Lung (tissue), 11 donors: ENCODE measurements at regions not wholly inside any gene's neighbourhood (a gene's known extent, or its start where the extent isn't known, plus 50 kb on each side); places are given as distances from the start of the nearest gene placed in this dataset.

Experiments used
- ATAC-seq: fragments of 200-7000 bp; cut with Tn5 transposase; one replicate; pipeline ENCODE4 v1.9.1; 2020; ENCODE audit warnings: moderate number of reproducible peaks; ENCODE audit not compliant: insufficient read depth, low FRiP score
- DNase-seq, 3 donors: peaks; one replicate each; pipeline ENCODE4 v3.0.0-alpha.2; 2013 to 2017
- H3K27ac ChIP-seq, 2 donors: one replicate each; pipeline ENCODE4 v1.5.1; 2013; ENCODE audit warnings: mild to moderate bottlenecking in 2 of 2, moderate library complexity in 2 of 2, control low read depth in 1 of 2, inconsistent platforms in 1 of 2, low read depth in 1 of 2, low read length in 1 of 2
- H3K27me3 ChIP-seq, 3 donors: one replicate each; pipeline ENCODE4 v1.5.1; 2013; ENCODE audit warnings: low read length in 2 of 3; ENCODE audit not compliant: control insufficient read depth in 3 of 3, insufficient read depth in 3 of 3
- H3K36me3 ChIP-seq, 4 donors: one replicate each; pipeline ENCODE4 v1.5.1; 2013; ENCODE audit warnings: low read length in 4 of 4, mild to moderate bottlenecking in 1 of 4, moderate library complexity in 1 of 4; ENCODE audit not compliant: control insufficient read depth in 4 of 4, insufficient read depth in 4 of 4
- H3K4me1 ChIP-seq, 5 donors: one replicate each; pipeline ENCODE4 v1.5.1; 2013; ENCODE audit warnings: low read length in 5 of 5, mild to moderate bottlenecking in 2 of 5, moderate library complexity in 1 of 5; ENCODE audit not compliant: control insufficient read depth in 5 of 5, insufficient read depth in 5 of 5
- H3K4me3 ChIP-seq: one replicate; pipeline ENCODE4 v1.5.1; 2013; ENCODE audit warnings: mild to moderate bottlenecking, control low read depth, moderate library complexity
- H3K9ac ChIP-seq, 2 donors: one replicate each; pipeline ENCODE4 v1.5.1; 2013; ENCODE audit warnings: low read length in 2 of 2, control low read depth in 1 of 2; ENCODE audit not compliant: insufficient read depth in 1 of 2
- H3K9me3 ChIP-seq, 4 donors: one replicate each; pipeline ENCODE4 v1.5.1; 2013; ENCODE audit warnings: low read length in 3 of 4, mild to moderate bottlenecking in 1 of 4, moderate library complexity in 1 of 4; ENCODE audit not compliant: control insufficient read depth in 4 of 4, insufficient read depth in 3 of 4
- CTCF ChIP-seq: IDR thresholded peaks from 2 replicates; pipeline ENCODE4 v1.5.1; 2012; ENCODE audit warnings: mild to moderate bottlenecking; ENCODE audit errors: control extremely low read depth, extremely low read depth
- WGBS, 2 donors: extraction: QIAGEN DNeasy Blood & Tissue Kit; methylation state at CpG; one replicate each; pipeline ENCODE4 v1.1.7; 2013; 5-methylcytosine and 5-hydroxymethylcytosine counted together
- donor health status: control.
- donor health status: control.
- donor health status: Bipolar disorder and iron deficiency.
- donor health status: healthy.
- donor health status: DM: yes; HTN: yes; CAD: no.

GRCh38 chr5:29277642-29278041 is 1915.8 kb upstream of the CDH6 start:
- ATAC-seq (no peak), DNase-seq (no peak)
- WGBS, 2 donors, result 68 to 78% methylated on average over 2 of the region's 2 CpGs
- no peak overlapping the region for H3K4me3 ChIP-seq
- H3K4me1 ChIP-seq, result no peaks in the 10 kb centered on the region
- H3K27me3 ChIP-seq, result no peaks in the 10 kb centered on the region
- H3K36me3 ChIP-seq, result no peaks in the 10 kb centered on the region
- H3K9me3 ChIP-seq, result no peaks in the 10 kb centered on the region
- H3K9ac ChIP-seq, result no peak overlapping the region
- TF ChIP-seq CTCF, result no peak
- H3K27ac ChIP-seq, result no peak overlapping the region

- 82 to 96% methylated on average over 1 of the region's 1 CpG for WGBS, 2 donors
Observed at GRCh38 chr5:29276371-29276770, 1917.1 kb upstream of the CDH6 start.

GRCh38 chr5:29263915-29264351 is 1929.6 kb upstream of the CDH6 start:
- Histone ChIP-seq H3K9ac (no peak overlapping the region), H3K4me3 (no peak overlapping the region), H3K9me3 (no peaks in the 10 kb centered on the region), H3K27ac (no peak overlapping the region), H3K36me3 (no peaks in the 10 kb centered on the region), H3K4me1 (no peaks in the 10 kb centered on the region), H3K27me3 (no peaks in the 10 kb centered on the region)
- no peak for DNase-seq
- no peak for ATAC-seq
- TF ChIP-seq CTCF, result no peak
- 77 to 88% methylated on average over 4 of the region's 4 CpGs for WGBS, 2 donors

More at GRCh38 chr5:29276371-29276770, 1917.1 kb upstream of the CDH6 start:
- Histone ChIP-seq H3K27me3 (no peaks in the 10 kb centered on the region), H3K9ac (no peak overlapping the region), H3K9me3 (no peaks in the 10 kb centered on the region), H3K4me3 (no peak overlapping the region), H3K36me3 (no peaks in the 10 kb centered on the region), H3K27ac (no peak overlapping the region), H3K4me1 (no peaks in the 10 kb centered on the region)
- no peak for TF ChIP-seq CTCF
- no peak for DNase-seq
- no peak for ATAC-seq
